Duodenal mucosa (tissue), 2 donors: ENCODE measurements at regions not wholly inside any gene's neighbourhood (a gene's known extent, or its start where the extent isn't known, plus 50 kb on each side); places are given as distances from the start of the nearest gene placed in this dataset.

Experiments
- H3K27ac ChIP-seq: one replicate; pipeline ENCODE4 v1.7.0; 2013; ENCODE audit warnings: low read depth, low read length
- H3K27me3 ChIP-seq, 2 donors: one replicate each; pipeline ENCODE4 v1.7.0; 2013; ENCODE audit warnings: low read length in 2 of 2, control low read depth in 1 of 2; ENCODE audit not compliant: insufficient read depth in 2 of 2, control insufficient read depth in 1 of 2
- H3K36me3 ChIP-seq, 2 donors: one replicate each; pipeline ENCODE4 v1.7.0; 2013; ENCODE audit warnings: low read length in 2 of 2, control low read depth in 1 of 2; ENCODE audit not compliant: insufficient read depth in 2 of 2, control insufficient read depth in 1 of 2
- H3K4me1 ChIP-seq, 2 donors: one replicate each; pipeline ENCODE4 v1.7.0; 2013; ENCODE audit warnings: low read length in 2 of 2, control low read depth in 1 of 2; ENCODE audit not compliant: insufficient read depth in 2 of 2, control insufficient read depth in 1 of 2
- H3K4me3 ChIP-seq, 2 donors: one replicate each; pipeline ENCODE4 v1.7.0; 2013; ENCODE audit warnings: low read length in 2 of 2, low read depth in 1 of 2
- H3K9ac ChIP-seq, 2 donors: one replicate each; pipeline ENCODE4 v1.7.0; 2013; ENCODE audit warnings: low read length in 2 of 2, low read depth in 1 of 2
- H3K9me3 ChIP-seq, 2 donors: one replicate each; pipeline ENCODE4 v1.7.0; 2013; ENCODE audit warnings: low read length in 2 of 2, control low read depth in 1 of 2; ENCODE audit not compliant: control insufficient read depth in 1 of 2

- Histone ChIP-seq H3K27me3 (no peaks in the 10 kb centered on the region), H3K9me3 (no peaks in the 10 kb centered on the region), H3K27ac (no peak overlapping the region), H3K4me3 (no peak overlapping the region), H3K9ac (no peak overlapping the region), H3K4me1 (no peaks in the 10 kb centered on the region), H3K36me3 (no peaks in the 10 kb centered on the region)
These were observed 200.1 kb upstream of the PPARGC1A start for GRCh38 chr4:24089851-24090534.

- Histone ChIP-seq H3K9ac (no peak overlapping the region), H3K4me1 (no peaks in the 10 kb centered on the region), H3K27ac (no peak overlapping the region), H3K36me3 (no peaks in the 10 kb centered on the region), H3K4me3 (no peak overlapping the region), H3K27me3 (no peaks in the 10 kb centered on the region), H3K9me3 (no peaks in the 10 kb centered on the region)
These were observed 191.0 kb upstream of the PPARGC1A start for GRCh38 chr4:24080871-24081270.

GRCh38 chr4:24078347-24078962, 188.6 kb upstream of the PPARGC1A start:
- Histone ChIP-seq H3K27me3 (no peaks in the 10 kb centered on the region), H3K4me3 (no peak overlapping the region), H3K27ac (no peak overlapping the region), H3K36me3 (no peaks in the 10 kb centered on the region), H3K9ac (no peak overlapping the region), H3K4me1 (no peaks in the 10 kb centered on the region), H3K9me3 (no peaks in the 10 kb centered on the region)

GRCh38 chr4:24076811-24077210, 187.0 kb upstream of the PPARGC1A start:
- Histone ChIP-seq H3K27ac (no peak overlapping the region), H3K36me3 (no peaks in the 10 kb centered on the region), H3K27me3 (no peaks in the 10 kb centered on the region), H3K4me3 (no peak overlapping the region), H3K9me3 (no peaks in the 10 kb centered on the region), H3K4me1 (no peaks in the 10 kb centered on the region), H3K9ac (no peak overlapping the region)

GRCh38 chr4:24073948-24074347, 184.1 kb upstream of the PPARGC1A start:
- Histone ChIP-seq H3K27ac (no peak overlapping the region), H3K4me1 (no peaks in the 10 kb centered on the region), H3K9me3 (no peaks in the 10 kb centered on the region), H3K36me3 (no peaks in the 10 kb centered on the region), H3K27me3 (no peaks in the 10 kb centered on the region), H3K4me3 (no peak overlapping the region), H3K9ac (no peak overlapping the region)

- no peaks in the 10 kb centered on the region for H3K27me3 ChIP-seq
- H3K36me3 ChIP-seq, result no peaks in the 10 kb centered on the region
- no peak overlapping the region for H3K9ac ChIP-seq
- H3K27ac ChIP-seq, result no peak overlapping the region
- no peak overlapping the region for H3K4me3 ChIP-seq
- no peaks in the 10 kb centered on the region for H3K9me3 ChIP-seq
- no peaks in the 10 kb centered on the region for H3K4me1 ChIP-seq
These were observed 181.9 kb upstream of the PPARGC1A start for GRCh38 chr4:24071612-24072372.

- H3K4me1 ChIP-seq, result no peaks in the 10 kb centered on the region
These were observed 180.3 kb upstream of the PPARGC1A start for GRCh38 chr4:24070117-24070516.

GRCh38 chr4:24067367-24068193, 177.7 kb upstream of the PPARGC1A start:
- H3K9ac ChIP-seq, result no peak overlapping the region

More at GRCh38 chr4:24070117-24070516, 180.3 kb upstream of the PPARGC1A start:
- Histone ChIP-seq H3K36me3 (no peaks in the 10 kb centered on the region), H3K4me3 (no peak overlapping the region), H3K27me3 (no peaks in the 10 kb centered on the region), H3K9ac (no peak overlapping the region), H3K27ac (no peak overlapping the region), H3K9me3 (no peaks in the 10 kb centered on the region)

GRCh38 chr4:24065974-24066373, 176.1 kb upstream of the PPARGC1A start:
- Histone ChIP-seq H3K9ac (no peak overlapping the region), H3K27me3 (no peaks in the 10 kb centered on the region)

More at GRCh38 chr4:24067367-24068193, 177.7 kb upstream of the PPARGC1A start:
- no peaks in the 10 kb centered on the region for H3K9me3 ChIP-seq
- H3K27me3 ChIP-seq, result no peaks in the 10 kb centered on the region
- no peaks in the 10 kb centered on the region for H3K4me1 ChIP-seq
- H3K27ac ChIP-seq, result no peak overlapping the region
- H3K4me3 ChIP-seq, result no peak overlapping the region
- H3K36me3 ChIP-seq, result no peaks in the 10 kb centered on the region

More at GRCh38 chr4:24065974-24066373, 176.1 kb upstream of the PPARGC1A start:
- H3K36me3 ChIP-seq, result no peaks in the 10 kb centered on the region
- H3K9me3 ChIP-seq, result no peaks in the 10 kb centered on the region
- H3K27ac ChIP-seq, result no peak overlapping the region
- no peaks in the 10 kb centered on the region for H3K4me1 ChIP-seq
- no peak overlapping the region for H3K4me3 ChIP-seq
